Lung (tissue), 11 donors: ENCODE measurements at regions not wholly inside any gene's neighbourhood (a gene's known extent, or its start where the extent isn't known, plus 50 kb on each side); places are given as distances from the start of the nearest gene placed in this dataset.

Experiments
- ATAC-seq: fragments of 200-7000 bp; cut with Tn5 transposase; one replicate; pipeline ENCODE4 v1.9.1; 2020; ENCODE audit warnings: moderate number of reproducible peaks; ENCODE audit not compliant: insufficient read depth, low FRiP score
- DNase-seq, 3 donors: peaks; one replicate each; pipeline ENCODE4 v3.0.0-alpha.2; 2013 to 2017
- H3K27ac ChIP-seq, 2 donors: one replicate each; pipeline ENCODE4 v1.5.1; 2013; ENCODE audit warnings: mild to moderate bottlenecking in 2 of 2, moderate library complexity in 2 of 2, control low read depth in 1 of 2, inconsistent platforms in 1 of 2, low read depth in 1 of 2, low read length in 1 of 2
- H3K27me3 ChIP-seq, 3 donors: one replicate each; pipeline ENCODE4 v1.5.1; 2013; ENCODE audit warnings: low read length in 2 of 3; ENCODE audit not compliant: control insufficient read depth in 3 of 3, insufficient read depth in 3 of 3
- H3K36me3 ChIP-seq, 4 donors: one replicate each; pipeline ENCODE4 v1.5.1; 2013; ENCODE audit warnings: low read length in 4 of 4, mild to moderate bottlenecking in 1 of 4, moderate library complexity in 1 of 4; ENCODE audit not compliant: control insufficient read depth in 4 of 4, insufficient read depth in 4 of 4
- H3K4me1 ChIP-seq, 5 donors: one replicate each; pipeline ENCODE4 v1.5.1; 2013; ENCODE audit warnings: low read length in 5 of 5, mild to moderate bottlenecking in 2 of 5, moderate library complexity in 1 of 5; ENCODE audit not compliant: control insufficient read depth in 5 of 5, insufficient read depth in 5 of 5
- H3K4me3 ChIP-seq: one replicate; pipeline ENCODE4 v1.5.1; 2013; ENCODE audit warnings: mild to moderate bottlenecking, control low read depth, moderate library complexity
- H3K9ac ChIP-seq, 2 donors: one replicate each; pipeline ENCODE4 v1.5.1; 2013; ENCODE audit warnings: low read length in 2 of 2, control low read depth in 1 of 2; ENCODE audit not compliant: insufficient read depth in 1 of 2
- H3K9me3 ChIP-seq, 4 donors: one replicate each; pipeline ENCODE4 v1.5.1; 2013; ENCODE audit warnings: low read length in 3 of 4, mild to moderate bottlenecking in 1 of 4, moderate library complexity in 1 of 4; ENCODE audit not compliant: control insufficient read depth in 4 of 4, insufficient read depth in 3 of 4
- WGBS, 2 donors: extraction: QIAGEN DNeasy Blood & Tissue Kit; methylation state at CpG; one replicate each; pipeline ENCODE4 v1.1.7; 2013; 5-methylcytosine and 5-hydroxymethylcytosine counted together
- TF ChIP-seq, protein P1 (sequence below): IDR thresholded peaks from 2 replicates; pipeline ENCODE4 v1.5.1; 2012; ENCODE audit warnings: mild to moderate bottlenecking; ENCODE audit errors: control extremely low read depth, extremely low read depth
- donor health status: control.
- donor health status: control.
- donor health status: Bipolar disorder and iron deficiency.
- donor health status: healthy.
- donor health status: DM: yes; HTN: yes; CAD: no.

DNA sequence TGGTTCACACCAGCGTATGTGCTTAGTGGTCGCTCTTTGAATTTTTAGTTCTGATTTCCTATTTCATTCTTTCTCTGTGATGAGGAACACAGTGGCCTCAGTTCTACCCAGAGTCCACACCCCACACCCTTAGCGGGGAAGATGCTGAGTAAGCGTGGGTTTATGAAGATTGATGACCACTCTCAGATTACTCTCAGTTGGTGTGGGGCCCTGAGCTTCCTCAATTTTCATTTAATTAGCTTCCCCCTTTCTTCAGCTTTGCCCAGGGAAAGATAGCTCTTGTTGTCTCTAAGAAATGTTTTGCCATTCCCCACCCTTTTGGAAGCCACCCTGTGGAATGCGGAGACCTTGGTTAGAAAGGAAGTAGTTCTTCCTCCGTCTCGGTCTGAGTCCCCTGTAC lies 299.9 kb upstream of the PROX1 start:
- ATAC-seq (no peak), DNase-seq (no peak)
- WGBS, 2 donors = 43 to 58% methylated on average over 7 of the region's 7 CpGs
- no peak overlapping the region for H3K9ac ChIP-seq
- H3K4me3 ChIP-seq = no peak overlapping the region
- H3K4me1 ChIP-seq = no peaks in the 10 kb centered on the region
- H3K9me3 ChIP-seq = peaks cover 0 to 1% (median 0%) of the 10 kb centered on the region in 4 donors
- no peak overlapping the region for H3K27ac ChIP-seq
- no peaks in the 10 kb centered on the region for H3K27me3 ChIP-seq
- TF ChIP-seq, protein P1, sequence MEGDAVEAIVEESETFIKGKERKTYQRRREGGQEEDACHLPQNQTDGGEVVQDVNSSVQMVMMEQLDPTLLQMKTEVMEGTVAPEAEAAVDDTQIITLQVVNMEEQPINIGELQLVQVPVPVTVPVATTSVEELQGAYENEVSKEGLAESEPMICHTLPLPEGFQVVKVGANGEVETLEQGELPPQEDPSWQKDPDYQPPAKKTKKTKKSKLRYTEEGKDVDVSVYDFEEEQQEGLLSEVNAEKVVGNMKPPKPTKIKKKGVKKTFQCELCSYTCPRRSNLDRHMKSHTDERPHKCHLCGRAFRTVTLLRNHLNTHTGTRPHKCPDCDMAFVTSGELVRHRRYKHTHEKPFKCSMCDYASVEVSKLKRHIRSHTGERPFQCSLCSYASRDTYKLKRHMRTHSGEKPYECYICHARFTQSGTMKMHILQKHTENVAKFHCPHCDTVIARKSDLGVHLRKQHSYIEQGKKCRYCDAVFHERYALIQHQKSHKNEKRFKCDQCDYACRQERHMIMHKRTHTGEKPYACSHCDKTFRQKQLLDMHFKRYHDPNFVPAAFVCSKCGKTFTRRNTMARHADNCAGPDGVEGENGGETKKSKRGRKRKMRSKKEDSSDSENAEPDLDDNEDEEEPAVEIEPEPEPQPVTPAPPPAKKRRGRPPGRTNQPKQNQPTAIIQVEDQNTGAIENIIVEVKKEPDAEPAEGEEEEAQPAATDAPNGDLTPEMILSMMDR = no peak
- no peaks in the 10 kb centered on the region for H3K36me3 ChIP-seq

DNA sequence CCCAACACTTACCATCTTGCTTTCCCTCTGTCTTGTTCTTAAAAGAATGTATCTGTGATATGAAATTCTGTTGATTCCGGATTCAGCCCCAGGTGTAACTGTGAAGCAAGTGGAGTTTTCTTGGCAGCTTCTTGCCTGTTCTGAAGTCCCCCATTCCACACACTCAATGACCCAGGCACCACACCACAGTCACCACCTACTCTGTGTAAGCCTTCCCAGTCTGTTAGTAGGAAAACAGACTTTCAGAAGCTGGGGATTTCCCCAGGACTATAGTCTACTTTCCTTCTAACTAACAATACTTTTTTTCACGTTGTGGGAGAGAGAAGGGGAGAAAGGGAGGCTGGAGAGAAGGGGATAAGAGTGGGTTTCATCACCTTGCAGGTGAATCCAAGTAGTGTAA lies 299.1 kb upstream of the PROX1 start:
- H3K4me1 ChIP-seq = no peaks in the 10 kb centered on the region
- TF ChIP-seq, protein P1 = no peak
- H3K9ac ChIP-seq = no peak overlapping the region
- H3K36me3 ChIP-seq = no peaks in the 10 kb centered on the region
- no peak for DNase-seq
- H3K9me3 ChIP-seq = peaks cover 0 to 1% (median 0%) of the 10 kb centered on the region in 4 donors
- WGBS, 2 donors = 46 to 79% methylated on average over 2 of the region's 2 CpGs
- H3K27me3 ChIP-seq = no peaks in the 10 kb centered on the region
- ATAC-seq = no peak
- no peak overlapping the region for H3K4me3 ChIP-seq
- H3K27ac ChIP-seq = no peak overlapping the region

DNA sequence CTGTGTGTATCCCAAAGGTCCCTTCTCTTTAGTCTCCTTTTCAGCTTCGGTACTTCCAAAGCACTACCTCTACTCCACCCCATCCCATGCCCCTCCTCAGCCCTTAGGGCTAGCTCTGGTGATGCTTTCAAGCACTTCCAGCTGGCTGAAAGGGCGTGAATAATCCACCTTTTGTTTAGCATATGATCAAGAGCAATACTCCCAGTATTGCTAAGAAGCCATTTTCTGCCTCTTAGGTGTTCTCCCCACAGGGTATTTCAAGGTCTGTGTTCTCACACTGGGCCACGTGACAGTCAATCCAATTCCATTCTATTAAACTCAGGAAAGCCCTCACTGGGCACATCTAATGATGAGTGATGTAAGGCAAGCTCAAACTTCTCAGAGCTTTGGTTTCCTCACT lies 298.5 kb upstream of the PROX1 start:
- no peaks in the 10 kb centered on the region for H3K36me3 ChIP-seq
- no peak overlapping the region for H3K27ac ChIP-seq
- WGBS, 2 donors = 80 to 82% methylated on average over 3 of the region's 3 CpGs
- H3K27me3 ChIP-seq = no peaks in the 10 kb centered on the region
- TF ChIP-seq, protein P1 = no peak
- H3K4me1 ChIP-seq = no peaks in the 10 kb centered on the region
- no peak for DNase-seq
- ATAC-seq = no peak
- H3K9me3 ChIP-seq = peaks cover 0 to 1% (median 0%) of the 10 kb centered on the region in 4 donors
- no peak overlapping the region for H3K4me3 ChIP-seq
- H3K9ac ChIP-seq = no peak overlapping the region

DNA sequence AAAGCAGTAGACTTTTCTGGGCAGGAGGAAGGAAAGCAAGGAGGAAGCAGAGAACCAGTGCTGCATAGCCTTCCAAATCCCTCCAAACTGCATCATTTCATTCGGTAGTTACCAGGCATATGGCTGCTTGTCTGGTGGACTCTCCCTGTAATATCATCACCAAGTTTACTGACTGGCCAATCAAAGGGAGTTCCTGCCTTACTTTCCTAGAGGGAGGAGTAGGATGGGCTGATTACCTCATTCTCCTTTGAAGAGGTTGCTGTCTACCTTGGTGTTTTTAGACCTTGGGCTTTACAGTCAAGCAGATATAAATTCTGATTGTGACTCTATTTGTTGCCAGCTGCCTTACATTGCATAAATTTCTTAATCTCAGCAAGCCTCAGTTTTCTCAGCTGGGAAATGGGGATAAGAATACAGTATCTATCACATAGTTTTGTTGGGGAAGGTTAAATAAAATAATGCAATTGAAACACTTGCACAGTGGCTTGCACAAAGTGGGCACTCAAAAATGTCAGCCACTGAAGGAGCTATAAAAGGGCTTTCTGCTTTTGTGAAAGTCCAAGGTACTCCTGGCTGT lies 297.3 kb upstream of the PROX1 start:
- Histone ChIP-seq H3K36me3 (no peaks in the 10 kb centered on the region), H3K4me3 (no peak overlapping the region), H3K9ac (no peak overlapping the region), H3K4me1 (no peaks in the 10 kb centered on the region), H3K27me3 (no peaks in the 10 kb centered on the region), H3K27ac (no peak overlapping the region), H3K9me3 (peaks cover 0 to 1% (median 0%) of the 10 kb centered on the region in 4 donors)
- 74 to 81% methylated on average over 1 of the region's 1 CpG for WGBS, 2 donors
- TF ChIP-seq, protein P1 = no peak
- ATAC-seq (no peak), DNase-seq (no peak)
